Prostate gland (tissue), 2 donors: ENCODE measurements at regions not wholly inside any gene's neighbourhood (a gene's known extent, or its start where the extent isn't known, plus 50 kb on each side); places are given as distances from the start of the nearest gene placed in this dataset.

Source experiments
- DNase-seq: peaks from one replicate; pipeline ENCODE4 v3.0.0-alpha.2; 2019; ENCODE audit warnings: low spot score
- H3K27ac ChIP-seq, 2 donors: fragments of 200-600 bp; sonication (generic); 2 replicates each; pipeline ENCODE4 v1.5.1; 2017 to 2019
- H3K27me3 ChIP-seq: fragments of 200-600 bp; sonication (generic); replicated peaks from 2 replicates; pipeline ENCODE4 v1.5.1; 2019; ENCODE audit not compliant: insufficient read depth
- H3K36me3 ChIP-seq, 2 donors: fragments of 200-600 bp; sonication (generic); 1 replicate in 1 of 2; 2 replicates in 1 of 2; pipeline versions ENCODE4 v1.5.1 to v1.8.1; 2017 to 2019
- H3K4me1 ChIP-seq: fragments of 200-600 bp; sonication (generic); replicated peaks from 2 replicates; pipeline ENCODE4 v1.5.1; 2019
- H3K4me3 ChIP-seq, 2 donors: fragments of 200-600 bp; sonication (generic); 2 replicates each; pipeline ENCODE4 v1.5.1; 2017 to 2019
- H3K9me3 ChIP-seq: fragments of 200-600 bp; sonication (generic); 2 replicates; pipeline ENCODE4 v1.5.1; 2017
- POLR2A ChIP-seq: fragments of 450-650 bp; IDR thresholded peaks from one replicate; pipeline ENCODE4 v1.6.1; 2016; ENCODE audit warnings: antibody characterized with exemption, mild to moderate bottlenecking
- POLR2AphosphoS5 ChIP-seq: sonication (generic); formaldehyde crosslinking; IDR thresholded peaks from one replicate; pipeline ENCODE4 v1.6.1; 2017; ENCODE audit warnings: antibody characterized with exemption
- WGBS: methylation state at CpG from one replicate; pipeline ENCODE4 v1.1.5; 2018; 5-methylcytosine and 5-hydroxymethylcytosine counted together
- intact Hi-C: fragments of 100-400 bp; cut with DNase I; formaldehyde crosslinking; loops from one replicate; pipeline ENCODE4 v1.14.2; 2022
- TF ChIP-seq, protein P1 (sequence below), 4 experiments: fragments of 200-600 bp in 2 of 4; fragments of 450-650 bp in 2 of 4; sonication (generic) in 2 of 4; IDR thresholded peaks; 1 replicate in 3 of 4; 2 replicates in 1 of 4; pipeline ENCODE4 v1.5.1; 2016 to 2019; ENCODE audit warnings: antibody characterized with exemption in 4 of 4, mild to moderate bottlenecking in 2 of 4, moderate library complexity in 2 of 4

- TF ChIP-seq POLR2A, result no peak
- no peak for TF ChIP-seq POLR2AphosphoS5
- TF ChIP-seq, protein P1, sequence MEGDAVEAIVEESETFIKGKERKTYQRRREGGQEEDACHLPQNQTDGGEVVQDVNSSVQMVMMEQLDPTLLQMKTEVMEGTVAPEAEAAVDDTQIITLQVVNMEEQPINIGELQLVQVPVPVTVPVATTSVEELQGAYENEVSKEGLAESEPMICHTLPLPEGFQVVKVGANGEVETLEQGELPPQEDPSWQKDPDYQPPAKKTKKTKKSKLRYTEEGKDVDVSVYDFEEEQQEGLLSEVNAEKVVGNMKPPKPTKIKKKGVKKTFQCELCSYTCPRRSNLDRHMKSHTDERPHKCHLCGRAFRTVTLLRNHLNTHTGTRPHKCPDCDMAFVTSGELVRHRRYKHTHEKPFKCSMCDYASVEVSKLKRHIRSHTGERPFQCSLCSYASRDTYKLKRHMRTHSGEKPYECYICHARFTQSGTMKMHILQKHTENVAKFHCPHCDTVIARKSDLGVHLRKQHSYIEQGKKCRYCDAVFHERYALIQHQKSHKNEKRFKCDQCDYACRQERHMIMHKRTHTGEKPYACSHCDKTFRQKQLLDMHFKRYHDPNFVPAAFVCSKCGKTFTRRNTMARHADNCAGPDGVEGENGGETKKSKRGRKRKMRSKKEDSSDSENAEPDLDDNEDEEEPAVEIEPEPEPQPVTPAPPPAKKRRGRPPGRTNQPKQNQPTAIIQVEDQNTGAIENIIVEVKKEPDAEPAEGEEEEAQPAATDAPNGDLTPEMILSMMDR (IDR thresholded peaks at IDR 0.05), result no peak
- intact Hi-C loops, result loop anchor here (5.0 to 10.0 kb wide), 3 partner anchors 50 to 232 kb away; partner anchors contain the start of gene ZNF217
- Histone ChIP-seq H3K27ac (no peak overlapping the region), H3K27me3 (no peaks in the 10 kb centered on the region), H3K4me3 (no peak overlapping the region), H3K9me3 (no peaks in the 10 kb centered on the region), H3K36me3 (no peaks in the 10 kb centered on the region), H3K4me1 (no peaks in the 10 kb centered on the region)
- DNase-seq, result no peak
- 86% methylated on average over 4 of the region's 4 CpGs for WGBS
Observed at GRCh38 chr20:53824779-53825178, 231.1 kb upstream of the ZNF217 start.

GRCh38 chr20:53823121-53823764 is 229.6 kb upstream of the ZNF217 start:
- Histone ChIP-seq H3K4me1 (no peaks in the 10 kb centered on the region), H3K36me3 (no peaks in the 10 kb centered on the region), H3K9me3 (no peaks in the 10 kb centered on the region), H3K4me3 (no peak overlapping the region), H3K27me3 (no peaks in the 10 kb centered on the region), H3K27ac (no peak overlapping the region)
- intact Hi-C loops, result loop anchor here (10.0 kb wide), 1 partner anchor 48 kb away; no protein-coding TSS in a partner anchor
- TF ChIP-seq POLR2A (no peak), POLR2AphosphoS5 (no peak)
- TF ChIP-seq, protein P1 (IDR thresholded peaks at IDR 0.05), result no peak
- WGBS, result 78% methylated on average over 6 of the region's 6 CpGs
- DNase-seq, result no peak

- Histone ChIP-seq H3K9me3 (no peaks in the 10 kb centered on the region), H3K4me1 (no peaks in the 10 kb centered on the region), H3K27me3 (no peaks in the 10 kb centered on the region), H3K36me3 (no peaks in the 10 kb centered on the region), H3K27ac (no peak overlapping the region), H3K4me3 (no peak overlapping the region)
- no peak for DNase-seq
- WGBS, result 93% methylated on average over 5 of the region's 5 CpGs
- intact Hi-C loops, result loop anchor here (10.0 kb wide), 1 partner anchor 48 kb away; no protein-coding TSS in a partner anchor
- no peak for TF ChIP-seq POLR2A
- TF ChIP-seq, protein P1 (IDR thresholded peaks at IDR 0.05), result no peak
- TF ChIP-seq POLR2AphosphoS5, result no peak
Observed at GRCh38 chr20:53822534-53822933, 228.9 kb upstream of the ZNF217 start.

GRCh38 chr20:53819973-53820451 is 226.4 kb upstream of the ZNF217 start:
- Histone ChIP-seq H3K27me3 (no peaks in the 10 kb centered on the region), H3K4me1 (no peaks in the 10 kb centered on the region), H3K4me3 (no peak overlapping the region), H3K36me3 (no peaks in the 10 kb centered on the region), H3K27ac (no peak overlapping the region), H3K9me3 (no peaks in the 10 kb centered on the region)
- intact Hi-C loops, result loop anchor here (10.0 kb wide), 1 partner anchor 45 kb away; no protein-coding TSS in a partner anchor
- no peak for DNase-seq
- 48% methylated on average over 7 of the region's 7 CpGs for WGBS
- TF ChIP-seq POLR2AphosphoS5 (no peak), POLR2A (no peak)
- TF ChIP-seq, protein P1 (IDR thresholded peaks at IDR 0.05), result no peak
